ENCODE measurements at regions not wholly inside any gene's neighbourhood (a gene's known extent, or its start where the extent isn't known, plus 50 kb on each side); places are given as distances from the start of the nearest gene placed in this dataset.

DNA sequence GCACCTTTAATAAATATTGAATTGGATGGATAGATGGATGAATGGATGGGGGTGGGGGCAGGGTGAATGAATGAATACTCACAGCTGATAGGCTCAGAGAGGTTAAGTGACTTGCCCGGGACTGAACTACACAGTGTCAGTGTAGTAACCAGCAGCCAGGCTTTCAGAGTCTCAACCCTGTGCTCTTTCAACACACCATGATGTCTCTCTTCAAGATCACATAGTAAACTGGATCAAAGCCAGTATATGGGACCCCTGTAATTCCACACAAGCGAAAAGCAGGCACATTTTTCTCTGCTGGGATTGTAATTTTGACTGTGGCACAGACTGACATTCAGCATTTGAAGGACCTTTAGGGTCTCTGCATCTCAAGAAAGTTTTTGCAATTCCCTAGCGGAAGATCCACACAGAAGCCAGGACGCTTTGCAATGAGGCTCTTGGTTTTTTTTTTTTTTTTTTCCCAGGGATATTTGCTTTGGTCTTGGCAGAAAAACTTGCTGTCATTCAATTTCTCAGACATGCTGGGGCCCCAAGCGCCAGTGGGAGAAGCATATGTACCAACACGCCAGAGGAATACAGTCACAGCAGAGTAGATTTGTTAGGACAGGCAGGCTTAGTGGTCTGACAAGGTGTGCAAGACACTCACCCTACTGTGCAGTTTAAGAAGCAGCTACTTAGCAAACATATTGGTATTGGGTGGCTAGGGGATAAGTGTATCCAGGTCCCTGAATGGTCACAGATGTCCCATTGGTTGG lies 213.1 kb upstream of the CAMK1G start:
- no peaks in the 10 kb centered on the region for H3K36me3 ChIP-seq (ENCODE audit: control insufficient read depth, insufficient read depth, low read length)

DNA sequence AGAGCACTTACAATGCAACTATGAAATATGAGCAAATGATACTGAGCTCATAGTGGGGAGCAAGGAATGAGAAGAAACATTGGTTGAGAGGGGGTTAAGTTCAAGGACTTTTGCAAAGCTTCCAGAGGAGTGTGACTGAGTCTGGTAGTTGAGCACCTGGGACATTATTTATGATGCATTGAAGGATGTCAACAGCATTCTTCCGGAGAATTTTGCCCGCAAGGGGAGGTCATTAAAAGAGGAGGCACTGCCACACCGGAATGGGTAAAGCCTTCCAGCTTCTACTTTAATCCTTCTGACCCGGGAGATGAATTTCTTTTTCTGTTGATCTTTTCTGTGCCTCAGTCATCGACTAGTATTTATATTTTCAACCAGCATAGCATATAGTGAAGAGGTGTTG lies 208.4 kb upstream of the CAMK1G start:
- Histone ChIP-seq H3K36me3 (ENCODE audit: control insufficient read depth, insufficient read depth, low read length) (no peaks in the 10 kb centered on the region), H3K4me1 (ENCODE audit: control insufficient read depth, insufficient read depth, low read length) (peaks cover 16% of the 10 kb centered on the region), H3K9me3 (ENCODE audit: control insufficient read depth, insufficient read depth, low read length) (no peaks in the 10 kb centered on the region), H3K4me3 (ENCODE audit: low read depth, low read length) (no peak overlapping the region), H3K9ac (ENCODE audit: low read depth, low read length) (no peak overlapping the region), H3K27me3 (ENCODE audit: control insufficient read depth, insufficient read depth, low read length) (no peaks in the 10 kb centered on the region)

More for the DNA sequence above, 213.1 kb upstream of the CAMK1G start:
- no peaks in the 10 kb centered on the region for H3K27me3 ChIP-seq (ENCODE audit: control insufficient read depth, insufficient read depth, low read length)
- no peaks in the 10 kb centered on the region for H3K9me3 ChIP-seq (ENCODE audit: control insufficient read depth, insufficient read depth, low read length)
- peaks cover 5% of the 10 kb centered on the region for H3K4me1 ChIP-seq (ENCODE audit: control insufficient read depth, insufficient read depth, low read length)
- H3K9ac ChIP-seq (ENCODE audit: low read depth, low read length), result no peak overlapping the region
- H3K4me3 ChIP-seq (ENCODE audit: low read depth, low read length), result no peak overlapping the region

DNA sequence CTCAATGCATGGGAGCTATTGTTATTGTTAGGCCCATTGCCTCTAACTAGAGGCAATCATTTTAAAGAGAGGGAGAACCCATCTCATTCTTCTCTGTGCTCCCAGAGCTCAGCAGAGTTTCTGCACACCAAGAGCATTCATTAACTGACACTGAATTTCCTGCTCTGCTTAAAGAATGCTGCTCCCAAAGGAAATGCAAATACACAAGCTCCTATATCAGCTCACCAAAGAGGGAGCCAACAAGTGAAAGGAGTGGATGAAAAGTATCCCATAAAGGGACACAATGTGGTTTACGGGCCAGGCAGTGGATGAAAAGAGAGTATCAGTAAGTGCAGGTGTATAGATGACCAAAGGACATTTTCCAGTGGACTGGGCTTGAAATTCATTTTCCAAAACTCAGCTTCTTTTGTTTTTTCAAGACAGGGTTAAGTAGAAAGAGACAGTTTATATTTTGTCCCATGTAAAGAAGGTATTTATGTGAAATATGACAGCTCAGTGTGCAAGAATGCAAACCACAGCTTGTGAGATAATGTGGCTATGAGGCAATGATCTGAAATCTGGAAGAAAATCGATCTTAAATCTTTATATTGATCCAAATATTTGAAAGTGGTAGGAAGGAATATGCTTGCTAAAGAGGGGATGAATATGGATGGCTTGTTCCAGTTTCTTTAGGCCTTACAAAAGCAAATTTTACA lies 207.7 kb upstream of the CAMK1G start:
- peaks cover 16% of the 10 kb centered on the region for H3K4me1 ChIP-seq (ENCODE audit: control insufficient read depth, insufficient read depth, low read length)
- no peaks in the 10 kb centered on the region for H3K27me3 ChIP-seq (ENCODE audit: control insufficient read depth, insufficient read depth, low read length)
- no peaks in the 10 kb centered on the region for H3K9me3 ChIP-seq (ENCODE audit: control insufficient read depth, insufficient read depth, low read length)
- H3K9ac ChIP-seq (ENCODE audit: low read depth, low read length), result no peak overlapping the region
- no peaks in the 10 kb centered on the region for H3K36me3 ChIP-seq (ENCODE audit: control insufficient read depth, insufficient read depth, low read length)
- no peak overlapping the region for H3K4me3 ChIP-seq (ENCODE audit: low read depth, low read length)

DNA sequence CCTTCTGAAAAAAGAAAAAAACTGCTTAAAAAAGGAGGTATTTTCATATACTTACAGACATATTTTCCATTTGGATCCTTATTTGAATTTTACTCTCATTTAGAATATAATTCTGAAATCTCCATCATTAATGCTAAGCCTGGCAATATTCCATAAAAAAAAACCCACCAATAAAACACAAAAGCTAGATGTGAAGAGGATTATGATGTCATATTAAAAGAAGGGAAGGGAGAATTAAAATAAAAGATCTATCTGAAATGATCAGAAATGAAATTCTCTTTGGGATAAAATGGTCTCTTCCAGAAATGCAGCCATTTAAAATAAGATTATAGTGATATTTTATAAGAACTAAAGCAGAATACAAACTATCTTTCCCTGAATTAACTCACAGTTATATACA lies 206.7 kb upstream of the CAMK1G start:
- H3K4me3 ChIP-seq (ENCODE audit: low read depth, low read length), result no peak overlapping the region
- H3K36me3 ChIP-seq (ENCODE audit: control insufficient read depth, insufficient read depth, low read length), result no peaks in the 10 kb centered on the region
- no peaks in the 10 kb centered on the region for H3K9me3 ChIP-seq (ENCODE audit: control insufficient read depth, insufficient read depth, low read length)
- H3K9ac ChIP-seq (ENCODE audit: low read depth, low read length), result no peak overlapping the region
- peaks cover 16% of the 10 kb centered on the region for H3K4me1 ChIP-seq (ENCODE audit: control insufficient read depth, insufficient read depth, low read length)
- H3K27me3 ChIP-seq (ENCODE audit: control insufficient read depth, insufficient read depth, low read length), result no peaks in the 10 kb centered on the region

DNA sequence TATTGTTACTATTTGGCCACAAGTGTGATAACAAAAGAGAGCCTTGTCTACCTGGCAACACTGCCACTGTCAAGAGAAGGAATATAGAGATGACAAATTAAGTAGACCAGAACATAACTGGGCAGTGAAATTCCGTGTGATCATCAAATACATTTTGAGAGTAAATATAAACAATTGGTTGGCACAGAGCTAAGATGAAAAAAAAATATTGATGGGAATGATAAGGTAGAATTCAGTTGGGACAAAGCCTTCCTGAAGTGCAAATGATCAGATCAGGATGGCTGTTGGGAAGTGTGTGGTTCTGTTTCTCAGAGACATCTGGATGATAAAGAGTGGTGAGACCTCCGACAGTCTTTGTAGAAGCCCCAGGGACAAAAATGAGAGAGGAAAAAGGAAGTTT lies 205.5 kb upstream of the CAMK1G start:
- Histone ChIP-seq H3K36me3 (ENCODE audit: control insufficient read depth, insufficient read depth, low read length) (no peaks in the 10 kb centered on the region), H3K4me1 (ENCODE audit: control insufficient read depth, insufficient read depth, low read length) (peaks cover 26% of the 10 kb centered on the region), H3K27me3 (ENCODE audit: control insufficient read depth, insufficient read depth, low read length) (no peaks in the 10 kb centered on the region), H3K4me3 (ENCODE audit: low read depth, low read length) (no peak overlapping the region), H3K9me3 (ENCODE audit: control insufficient read depth, insufficient read depth, low read length) (no peaks in the 10 kb centered on the region), H3K9ac (ENCODE audit: low read depth, low read length) (no peak overlapping the region)

DNA sequence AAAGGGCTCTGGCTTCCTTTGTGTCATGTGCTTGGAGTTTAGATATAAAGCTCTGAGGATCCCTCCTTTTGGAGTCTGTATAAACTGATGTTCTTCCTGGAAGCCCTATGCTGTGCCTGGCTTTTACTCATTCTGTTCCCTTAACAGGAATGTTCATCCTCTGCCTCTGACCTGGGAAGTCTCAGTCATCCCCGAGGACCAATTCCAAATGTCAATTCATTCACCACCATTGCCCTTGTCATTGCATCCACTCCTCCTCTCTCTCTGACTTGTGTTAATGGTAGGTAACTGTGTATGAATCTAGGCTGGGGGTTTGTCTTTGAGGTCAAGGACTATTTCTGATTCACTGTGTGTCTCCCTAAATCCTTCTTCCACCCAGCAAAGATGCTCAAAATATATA lies 204.2 kb upstream of the CAMK1G start:
- H3K27me3 ChIP-seq (ENCODE audit: control insufficient read depth, insufficient read depth, low read length), result no peaks in the 10 kb centered on the region
- no peak overlapping the region for H3K9ac ChIP-seq (ENCODE audit: low read depth, low read length)
- no peak overlapping the region for H3K4me3 ChIP-seq (ENCODE audit: low read depth, low read length)
- H3K4me1 ChIP-seq (ENCODE audit: control insufficient read depth, insufficient read depth, low read length), result peaks cover 32% of the 10 kb centered on the region
- no peaks in the 10 kb centered on the region for H3K9me3 ChIP-seq (ENCODE audit: control insufficient read depth, insufficient read depth, low read length)
- no peaks in the 10 kb centered on the region for H3K36me3 ChIP-seq (ENCODE audit: control insufficient read depth, insufficient read depth, low read length)

DNA sequence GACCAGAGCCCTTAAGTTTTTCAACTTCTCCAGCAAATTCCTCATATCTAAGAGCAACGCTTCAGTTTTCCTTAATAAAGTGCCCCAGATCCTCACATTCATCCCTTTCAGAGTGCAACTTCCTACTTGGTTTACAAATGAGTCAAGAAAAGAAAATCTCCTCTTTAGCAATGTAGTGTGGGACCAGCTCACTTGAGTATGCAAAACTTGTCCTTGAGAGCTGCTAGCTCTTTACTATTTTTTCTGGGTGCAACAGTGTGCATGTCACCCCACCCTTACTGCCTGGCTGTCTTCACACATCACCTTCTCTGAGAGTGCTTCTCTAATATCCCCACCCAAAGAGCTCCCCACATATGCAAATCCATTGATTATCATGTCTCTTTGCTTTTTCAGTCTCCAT lies 203.1 kb upstream of the CAMK1G start:
- Histone ChIP-seq H3K27me3 (ENCODE audit: control insufficient read depth, insufficient read depth, low read length) (no peaks in the 10 kb centered on the region), H3K9me3 (ENCODE audit: control insufficient read depth, insufficient read depth, low read length) (no peaks in the 10 kb centered on the region), H3K4me3 (ENCODE audit: low read depth, low read length) (no peak overlapping the region), H3K36me3 (ENCODE audit: control insufficient read depth, insufficient read depth, low read length) (no peaks in the 10 kb centered on the region), H3K4me1 (ENCODE audit: control insufficient read depth, insufficient read depth, low read length) (peaks cover 37% of the 10 kb centered on the region), H3K9ac (ENCODE audit: low read depth, low read length) (no peak overlapping the region)

DNA sequence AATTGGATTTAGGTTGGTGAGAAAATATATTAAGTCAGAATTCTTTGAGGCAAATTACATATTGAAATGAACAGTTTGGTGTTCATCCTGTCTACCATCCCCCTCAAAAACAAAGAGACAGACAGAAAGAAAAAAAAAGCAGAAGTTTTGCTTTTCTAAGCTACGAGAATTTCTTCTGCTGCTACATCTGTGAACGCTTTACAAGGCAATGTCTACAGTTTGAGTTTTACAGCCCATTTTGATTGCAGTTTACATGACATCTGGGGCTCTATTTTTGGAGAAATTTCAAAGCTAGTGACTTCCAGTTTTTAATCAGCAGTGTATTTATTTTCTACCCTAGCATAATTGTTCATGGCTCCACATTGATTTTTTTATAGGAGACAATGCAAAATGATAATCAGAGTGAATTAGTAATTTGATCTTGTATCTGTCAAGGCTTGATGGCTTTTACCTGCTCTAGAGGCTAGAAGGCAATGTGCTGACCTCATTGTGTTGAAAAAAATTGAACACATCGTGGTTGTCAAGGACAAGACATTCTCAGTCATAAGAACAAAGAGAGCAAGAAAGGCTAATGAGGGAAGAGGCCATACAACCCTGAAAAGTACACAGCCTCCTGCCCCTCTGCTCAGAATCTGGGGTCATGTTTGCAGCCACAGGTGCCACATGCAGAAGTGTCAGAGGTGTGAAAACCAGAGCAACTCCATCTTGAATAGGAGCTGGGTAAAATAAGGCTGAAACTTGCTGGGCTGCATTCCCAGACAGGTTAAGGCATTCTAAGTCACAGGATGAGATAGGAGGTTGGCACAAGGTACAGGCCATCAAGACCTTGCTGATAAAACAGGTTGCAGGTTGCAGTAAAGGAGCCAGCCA lies 201.0 kb upstream of the CAMK1G start:
- H3K4me1 ChIP-seq (ENCODE audit: control insufficient read depth, insufficient read depth, low read length), result peaks cover 28% of the 10 kb centered on the region
- no peak overlapping the region for H3K4me3 ChIP-seq (ENCODE audit: low read depth, low read length)
- H3K36me3 ChIP-seq (ENCODE audit: control insufficient read depth, insufficient read depth, low read length), result no peaks in the 10 kb centered on the region
- H3K27me3 ChIP-seq (ENCODE audit: control insufficient read depth, insufficient read depth, low read length), result no peaks in the 10 kb centered on the region
- no peak overlapping the region for H3K9ac ChIP-seq (ENCODE audit: low read depth, low read length)
- H3K9me3 ChIP-seq (ENCODE audit: control insufficient read depth, insufficient read depth, low read length), result no peaks in the 10 kb centered on the region

DNA sequence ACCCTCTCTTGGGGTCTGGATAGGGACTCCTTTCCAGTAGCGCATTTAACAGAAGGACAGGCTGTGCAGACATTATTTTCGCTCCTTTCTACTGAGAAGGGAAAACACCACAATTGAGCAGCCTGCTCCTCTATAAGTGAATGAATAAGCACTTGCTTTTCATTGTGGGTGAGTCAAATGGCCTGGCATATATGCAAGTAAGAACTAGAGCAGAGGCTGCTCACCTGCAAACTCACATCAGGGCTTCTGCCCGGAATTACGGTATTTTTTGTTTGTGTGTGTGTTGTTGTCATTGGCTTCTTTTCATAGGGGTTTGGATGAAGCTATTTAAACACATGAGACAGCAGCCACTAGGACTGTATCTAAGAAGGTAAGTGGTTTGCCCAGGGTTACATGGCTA lies 200.1 kb upstream of the CAMK1G start:
- Histone ChIP-seq H3K9me3 (ENCODE audit: control insufficient read depth, insufficient read depth, low read length) (no peaks in the 10 kb centered on the region), H3K27me3 (ENCODE audit: control insufficient read depth, insufficient read depth, low read length) (no peaks in the 10 kb centered on the region), H3K36me3 (ENCODE audit: control insufficient read depth, insufficient read depth, low read length) (no peaks in the 10 kb centered on the region), H3K4me3 (ENCODE audit: low read depth, low read length) (no peak overlapping the region), H3K9ac (ENCODE audit: low read depth, low read length) (no peak overlapping the region), H3K4me1 (ENCODE audit: control insufficient read depth, insufficient read depth, low read length) (peaks cover 28% of the 10 kb centered on the region)

DNA sequence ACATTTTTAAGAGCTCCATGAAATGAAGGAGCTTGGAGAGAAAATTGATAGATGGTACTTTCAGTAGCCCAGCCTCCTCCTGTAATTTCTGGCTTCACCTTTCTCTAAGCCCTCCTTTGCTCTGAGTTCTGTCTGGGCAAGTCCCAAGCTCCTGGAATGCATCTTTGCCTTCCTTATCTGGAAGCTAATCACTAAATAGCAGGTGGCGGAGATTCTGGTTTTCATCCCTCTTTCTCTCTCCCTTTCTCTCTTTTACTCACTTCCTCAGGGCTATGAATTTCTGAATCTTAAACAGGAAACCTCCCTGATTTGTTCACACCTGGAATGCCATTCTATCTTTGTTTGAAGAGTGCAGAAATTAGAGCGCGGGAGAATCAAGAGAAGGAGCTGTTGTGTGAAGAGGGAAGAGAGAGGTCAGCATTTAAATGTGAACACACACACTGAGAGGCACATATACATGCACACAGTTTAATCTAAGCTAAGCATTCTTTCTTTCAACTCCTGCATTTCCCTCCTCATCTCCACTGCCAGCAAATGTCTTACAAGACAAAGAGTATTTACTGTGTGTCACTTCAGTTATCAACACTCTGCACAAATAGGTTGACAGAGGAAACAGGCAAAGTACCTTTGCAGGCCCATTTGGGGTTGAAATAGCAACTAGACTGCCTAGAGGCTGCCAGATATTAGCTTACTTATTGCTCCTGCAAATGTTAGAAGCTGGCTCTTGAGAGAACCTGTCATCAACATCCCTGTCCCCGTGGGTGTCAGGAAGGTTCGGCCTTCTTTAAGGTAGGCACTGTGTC lies 199.4 kb upstream of the CAMK1G start:
- Histone ChIP-seq H3K9me3 (ENCODE audit: control insufficient read depth, insufficient read depth, low read length) (no peaks in the 10 kb centered on the region), H3K27me3 (ENCODE audit: control insufficient read depth, insufficient read depth, low read length) (no peaks in the 10 kb centered on the region), H3K36me3 (ENCODE audit: control insufficient read depth, insufficient read depth, low read length) (no peaks in the 10 kb centered on the region), H3K4me1 (ENCODE audit: control insufficient read depth, insufficient read depth, low read length) (peaks cover 28% of the 10 kb centered on the region), H3K4me3 (ENCODE audit: low read depth, low read length) (no peak overlapping the region), H3K9ac (ENCODE audit: low read depth, low read length) (no peak overlapping the region)
